GM19023 (cell line): ENCODE measurements at regions not wholly inside any gene's neighbourhood (a gene's known extent, or its start where the extent isn't known, plus 50 kb on each side); places are given as distances from the start of the nearest gene placed in this dataset.

Experiments
- ATAC-seq: cut with Tn5 transposase; IDR thresholded peaks from one replicate; pipeline ENCODE4 v1.9.1; 2021; ENCODE audit warnings: mild to moderate bottlenecking, moderate library complexity; ENCODE audit not compliant: unreplicated experiment

- no peak for ATAC-seq
These were observed 71.2 kb upstream of the WNT11 start for GRCh38 chr11:76277298-76278175.

GRCh38 chr11:76276781-76277155, 70.5 kb upstream of the WNT11 start:
- no peak for ATAC-seq

GRCh38 chr11:76276046-76276780, 69.9 kb upstream of the WNT11 start:
- no peak for ATAC-seq

- no peak for ATAC-seq
These were observed 69.1 kb upstream of the WNT11 start for GRCh38 chr11:76275446-76275845.

GRCh38 chr11:76271068-76271467, 64.8 kb upstream of the WNT11 start:
- ATAC-seq = no peak

GRCh38 chr11:76270389-76270788, 64.1 kb upstream of the WNT11 start:
- ATAC-seq = no peak

GRCh38 chr11:76269661-76270261, 63.5 kb upstream of the WNT11 start:
- ATAC-seq = no peak

- ATAC-seq = no peak
These were observed 62.9 kb upstream of the WNT11 start for GRCh38 chr11:76269247-76269646.

- no peak for ATAC-seq
These were observed 62.2 kb upstream of the WNT11 start for GRCh38 chr11:76268498-76268897.

GRCh38 chr11:76267556-76267955, 61.3 kb upstream of the WNT11 start:
- no peak for ATAC-seq

GRCh38 chr11:76266286-76267100, 60.2 kb upstream of the WNT11 start:
- no peak for ATAC-seq

- ATAC-seq = no peak
These were observed 59.5 kb upstream of the WNT11 start for GRCh38 chr11:76265771-76266241.

GRCh38 chr11:76263657-76264056, 57.4 kb upstream of the WNT11 start:
- ATAC-seq = no peak

- no peak for ATAC-seq
These were observed 56.9 kb upstream of the WNT11 start for GRCh38 chr11:76263166-76263565.

GRCh38 chr11:76260296-76260925, 54.1 kb upstream of the WNT11 start:
- ATAC-seq = no peak

- no peak for ATAC-seq
These were observed 53.1 kb upstream of the WNT11 start for GRCh38 chr11:76259299-76259908.

GRCh38 chr11:76257074-76257719, 50.9 kb upstream of the WNT11 start:
- no peak for ATAC-seq

GRCh38 chr11:76256448-76256847, 50.1 kb upstream of the WNT11 start:
- no peak for ATAC-seq
